HG02759 (cell line): ENCODE measurements at regions not wholly inside any gene's neighbourhood (a gene's known extent, or its start where the extent isn't known, plus 50 kb on each side); places are given as distances from the start of the nearest gene placed in this dataset.
"Not testable (repeated sequence)": the region's sequence is repeated elsewhere in the genome, so short reads cannot be mapped to it uniquely, and the experiment has no call there.

Source experiments
- ATAC-seq: cut with Tn5 transposase; IDR thresholded peaks from one replicate; pipeline ENCODE4 v1.9.1; 2021; ENCODE audit warnings: mild to moderate bottlenecking, moderate library complexity; ENCODE audit not compliant: unreplicated experiment

DNA sequence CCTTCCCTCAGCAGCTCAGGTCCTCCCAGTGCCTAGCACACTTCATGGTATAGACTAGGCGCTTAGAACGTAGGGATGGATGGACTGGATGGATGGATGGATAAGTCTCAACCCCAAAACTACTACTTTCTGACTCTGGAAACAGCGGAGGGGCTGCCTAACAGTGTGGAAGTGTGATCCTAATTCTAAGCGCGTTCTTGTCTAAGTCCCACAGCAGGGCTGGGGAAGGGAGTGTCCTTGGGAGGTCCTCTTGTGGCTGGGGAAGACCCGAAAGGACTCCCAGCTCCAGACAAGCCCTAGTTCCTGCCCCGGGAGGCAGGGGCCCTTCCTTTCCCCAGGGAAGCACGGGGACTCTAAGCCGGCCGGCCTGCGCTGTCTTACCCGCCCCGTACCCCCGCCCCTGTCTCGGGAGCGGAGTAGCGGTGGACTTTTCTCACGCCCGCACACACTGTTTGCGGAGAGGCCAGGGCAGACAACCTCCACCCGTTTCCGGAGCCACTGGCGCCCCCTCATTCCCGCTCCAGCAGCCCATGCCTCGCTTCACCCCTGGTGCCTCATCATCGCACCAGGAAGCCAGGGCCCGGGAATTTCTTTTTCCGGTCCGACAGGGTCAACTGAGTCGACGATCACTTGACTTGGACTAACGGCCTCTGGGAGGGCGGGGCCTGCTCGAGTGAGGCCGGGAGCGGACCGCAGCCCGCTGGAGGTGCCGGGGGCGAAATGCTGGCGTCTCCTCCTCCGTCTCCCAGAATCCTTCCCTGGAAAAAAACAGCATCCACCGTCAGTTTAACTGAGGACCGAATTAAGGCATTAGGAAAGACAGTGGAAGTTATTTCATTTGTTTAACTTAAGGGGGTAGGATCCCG lies 133.3 kb downstream of the TBC1D2B start:
- ATAC-seq: peak; percentile 47

GRCh38 chr15:77942611-77943211 lies 134.8 kb downstream of the TBC1D2B start:
- no peak for ATAC-seq

GRCh38 chr15:77941090-77941827 lies 136.3 kb downstream of the TBC1D2B start:
- not testable (repeated sequence) for ATAC-seq

- no peak for ATAC-seq
These were observed 137.0 kb downstream of the TBC1D2B start for GRCh38 chr15:77940381-77940947.

- no peak for ATAC-seq
These were observed 137.7 kb downstream of the TBC1D2B start for GRCh38 chr15:77939851-77940250.

DNA sequence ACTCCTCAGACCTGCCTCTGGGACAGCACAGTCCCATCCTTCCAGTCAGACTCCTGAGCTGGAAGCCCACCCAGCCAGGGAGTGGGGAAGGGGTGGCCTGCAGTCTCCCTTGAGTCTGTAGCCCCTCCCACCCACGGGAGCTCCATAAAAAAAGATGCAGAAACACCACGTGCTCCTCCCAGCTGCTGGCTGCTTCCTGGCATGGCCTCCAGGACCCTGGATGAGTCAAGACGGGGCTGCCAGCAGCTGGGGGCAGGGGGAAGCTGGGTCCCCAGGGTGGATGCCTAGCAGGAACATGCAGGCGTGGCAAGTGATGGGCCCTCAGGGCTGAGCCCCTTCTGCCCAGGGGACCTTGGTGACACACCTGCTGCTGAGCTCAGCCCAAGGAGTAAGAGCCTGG lies 138.5 kb downstream of the TBC1D2B start:
- ATAC-seq: not testable (repeated sequence)

GRCh38 chr15:77938546-77938945 lies 139.0 kb downstream of the TBC1D2B start:
- ATAC-seq: not testable (repeated sequence)

DNA sequence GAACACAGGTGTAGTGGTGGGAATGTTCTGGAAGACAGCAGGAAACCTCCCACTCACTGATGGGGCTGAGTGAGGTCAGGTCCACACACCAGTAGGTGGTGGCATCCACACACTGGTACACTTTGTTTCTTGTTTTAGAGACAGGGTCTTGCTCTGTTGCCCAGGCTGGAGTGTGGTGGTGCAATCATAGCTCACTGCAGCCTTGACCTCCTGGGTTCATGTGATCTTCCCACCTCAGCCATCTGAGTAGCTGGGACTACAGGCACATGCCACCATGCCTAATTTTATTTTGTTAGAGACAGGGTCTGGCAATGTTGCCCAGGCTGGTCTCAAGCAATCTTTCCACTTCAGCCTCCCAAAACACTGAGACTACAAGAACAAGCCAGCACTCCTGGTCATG lies 140.9 kb downstream of the TBC1D2B start:
- not testable (repeated sequence) for ATAC-seq

GRCh38 chr15:77934516-77934915 lies 143.0 kb downstream of the TBC1D2B start:
- ATAC-seq: not testable (repeated sequence)

- not testable (repeated sequence) for ATAC-seq
These were observed 146.6 kb downstream of the TBC1D2B start for GRCh38 chr15:77930907-77931306.

GRCh38 chr15:77930490-77930889 lies 147.0 kb downstream of the TBC1D2B start:
- not testable (repeated sequence) for ATAC-seq

DNA sequence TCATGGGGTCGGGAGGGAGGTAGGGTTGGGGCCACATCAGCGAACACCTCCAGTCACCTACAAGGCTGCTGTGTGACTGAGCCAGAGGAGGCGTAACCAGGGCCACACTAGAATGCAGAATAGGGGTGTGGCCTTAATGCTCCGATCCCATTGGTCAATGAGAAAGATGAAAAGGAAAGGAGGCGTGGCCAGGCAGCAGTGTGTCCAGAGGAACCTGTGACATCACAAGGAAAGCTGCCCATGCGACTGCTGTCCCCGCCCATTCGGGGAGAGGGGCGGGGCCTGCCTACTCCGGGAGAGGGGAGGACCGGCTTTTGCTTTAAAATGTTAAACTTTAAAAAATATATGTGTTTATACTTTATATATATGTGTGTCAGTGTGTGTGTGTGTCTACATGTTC lies 150.7 kb downstream of the TBC1D2B start:
- not testable (repeated sequence) for ATAC-seq

- not testable (repeated sequence) for ATAC-seq
These were observed 151.2 kb downstream of the TBC1D2B start for GRCh38 chr15:77926296-77926695.

DNA sequence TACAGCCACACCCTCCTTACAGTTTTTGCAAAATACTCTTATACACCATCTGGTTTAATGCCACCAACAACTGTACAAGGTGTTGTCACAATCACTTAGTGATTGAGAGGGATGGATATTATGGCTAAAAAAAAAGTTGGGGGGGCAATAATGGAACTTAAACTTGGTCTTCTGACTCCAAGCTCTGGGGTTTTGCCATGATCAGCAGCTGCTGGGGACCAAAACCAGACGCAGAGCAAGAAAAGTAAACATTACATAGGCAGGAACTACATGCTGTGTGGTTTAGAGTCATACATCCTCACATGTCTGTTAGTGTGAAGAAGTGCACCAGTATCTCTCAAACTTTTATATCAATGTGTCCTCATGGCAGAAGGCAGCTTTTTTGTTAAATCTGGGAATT lies 152.4 kb downstream of the TBC1D2B start:
- ATAC-seq: not testable (repeated sequence)

GRCh38 chr15:77921664-77922063 lies 155.8 kb downstream of the TBC1D2B start:
- ATAC-seq: no peak

- not testable (repeated sequence) for ATAC-seq
These were observed 160.4 kb downstream of the TBC1D2B start for GRCh38 chr15:77916966-77917635.

- ATAC-seq: not testable (repeated sequence)
These were observed 161.6 kb downstream of the TBC1D2B start for GRCh38 chr15:77915961-77916330.

GRCh38 chr15:77915261-77915960 lies 162.1 kb downstream of the TBC1D2B start:
- ATAC-seq: no peak

DNA sequence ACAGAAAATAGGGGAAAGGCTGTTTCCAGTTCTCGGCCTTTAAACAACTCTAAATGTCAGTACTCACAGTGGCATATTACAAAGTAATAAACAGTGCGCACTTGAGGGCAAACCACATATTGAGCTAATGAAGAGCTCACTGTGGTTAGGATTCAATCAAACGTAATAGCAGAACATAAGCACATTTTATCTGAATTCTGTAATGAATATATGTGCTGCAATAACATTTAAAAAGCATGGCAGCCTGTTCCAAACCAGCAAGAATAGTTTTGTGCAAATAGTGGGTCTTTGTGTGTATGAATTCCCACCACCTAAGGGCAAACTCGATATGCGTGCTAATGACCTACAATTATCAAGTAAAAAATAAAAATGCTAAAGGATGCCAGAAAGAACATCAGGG lies 163.0 kb downstream of the TBC1D2B start:
- ATAC-seq: not testable (repeated sequence)
